Skeletal muscle satellite cell (primary cell): ENCODE measurements at regions not wholly inside any gene's neighbourhood (a gene's known extent, or its start where the extent isn't known, plus 50 kb on each side); places are given as distances from the start of the nearest gene placed in this dataset.

ENCODE experiments used
- H3K27me3 ChIP-seq: 2 replicates; pipeline ENCODE4 v1.7.0; 2013; ENCODE audit warnings: low read length; ENCODE audit not compliant: control insufficient read depth, insufficient read depth
- H3K36me3 ChIP-seq: 2 replicates; pipeline ENCODE4 v1.7.0; 2013; ENCODE audit warnings: mild to moderate bottlenecking, control low read depth, low read length; ENCODE audit not compliant: insufficient read depth
- H3K4me1 ChIP-seq: 2 replicates; pipeline ENCODE4 v1.7.0; 2013; ENCODE audit warnings: low read length; ENCODE audit not compliant: control insufficient read depth, insufficient read depth
- H3K4me2 ChIP-seq: 2 replicates; pipeline ENCODE4 v1.7.0; 2013; ENCODE audit warnings: mild to moderate bottlenecking, low read length
- H3K4me3 ChIP-seq: 2 replicates; pipeline ENCODE4 v1.7.0; 2013; ENCODE audit warnings: low read length
- H3K9ac ChIP-seq: 2 replicates; pipeline ENCODE4 v1.7.0; 2013; ENCODE audit warnings: mild to moderate bottlenecking, low read depth, low read length, moderate library complexity
- H3K9me3 ChIP-seq: replicated peaks from 2 replicates; pipeline ENCODE4 v1.7.0; 2013; ENCODE audit warnings: mild to moderate bottlenecking, control low read depth, low read length

GRCh38 chr11:32178692-32179091, 87.8 kb downstream of the RCN1 start:
- H3K4me1 ChIP-seq = no peaks in the 10 kb centered on the region
- no peaks in the 10 kb centered on the region for H3K9me3 ChIP-seq
- no peak overlapping the region for H3K4me3 ChIP-seq
- no peaks in the 10 kb centered on the region for H3K36me3 ChIP-seq
- no peak overlapping the region for H3K4me2 ChIP-seq
- H3K9ac ChIP-seq = no peak overlapping the region
- H3K27me3 ChIP-seq = peaks cover 24% of the 10 kb centered on the region

- Histone ChIP-seq H3K4me3 (no peak overlapping the region), H3K9ac (no peak overlapping the region), H3K36me3 (no peaks in the 10 kb centered on the region), H3K9me3 (no peaks in the 10 kb centered on the region), H3K4me1 (no peaks in the 10 kb centered on the region), H3K27me3 (peaks cover 48% of the 10 kb centered on the region), H3K4me2 (no peak overlapping the region)
Observed at GRCh38 chr11:32183512-32183911, 92.6 kb downstream of the RCN1 start.

GRCh38 chr11:32184041-32184722, 93.3 kb downstream of the RCN1 start:
- Histone ChIP-seq H3K4me2 (no peak overlapping the region), H3K27me3 (peaks cover 42% of the 10 kb centered on the region), H3K4me1 (no peaks in the 10 kb centered on the region), H3K9me3 (no peaks in the 10 kb centered on the region), H3K4me3 (no peak overlapping the region), H3K9ac (no peak overlapping the region), H3K36me3 (no peaks in the 10 kb centered on the region)

- no peaks in the 10 kb centered on the region for H3K4me1 ChIP-seq
- H3K4me2 ChIP-seq = no peak overlapping the region
- no peak overlapping the region for H3K4me3 ChIP-seq
- H3K9ac ChIP-seq = no peak overlapping the region
- no peaks in the 10 kb centered on the region for H3K36me3 ChIP-seq
- H3K9me3 ChIP-seq = no peaks in the 10 kb centered on the region
- H3K27me3 ChIP-seq = peaks cover 40% of the 10 kb centered on the region
Observed at GRCh38 chr11:32184723-32185376, 94.0 kb downstream of the RCN1 start.

- H3K4me1 ChIP-seq = no peaks in the 10 kb centered on the region
- H3K4me3 ChIP-seq = no peak overlapping the region
- H3K9me3 ChIP-seq = no peaks in the 10 kb centered on the region
- peaks cover 40% of the 10 kb centered on the region for H3K27me3 ChIP-seq
- H3K36me3 ChIP-seq = no peaks in the 10 kb centered on the region
- H3K9ac ChIP-seq = no peak overlapping the region
- no peak overlapping the region for H3K4me2 ChIP-seq
Observed at GRCh38 chr11:32186118-32186517, 95.2 kb downstream of the RCN1 start.

GRCh38 chr11:32187111-32187510, 96.2 kb downstream of the RCN1 start:
- no peaks in the 10 kb centered on the region for H3K9me3 ChIP-seq
- H3K4me1 ChIP-seq = no peaks in the 10 kb centered on the region
- no peak overlapping the region for H3K4me2 ChIP-seq
- H3K9ac ChIP-seq = no peak overlapping the region
- H3K36me3 ChIP-seq = no peaks in the 10 kb centered on the region
- H3K4me3 ChIP-seq = no peak overlapping the region
- peaks cover 40% of the 10 kb centered on the region for H3K27me3 ChIP-seq

GRCh38 chr11:32188785-32189184, 97.9 kb downstream of the RCN1 start:
- no peaks in the 10 kb centered on the region for H3K9me3 ChIP-seq
- H3K9ac ChIP-seq = no peak overlapping the region
- peaks cover 38% of the 10 kb centered on the region for H3K27me3 ChIP-seq
- no peaks in the 10 kb centered on the region for H3K36me3 ChIP-seq
- no peak overlapping the region for H3K4me2 ChIP-seq
- no peaks in the 10 kb centered on the region for H3K4me1 ChIP-seq
- no peak overlapping the region for H3K4me3 ChIP-seq

GRCh38 chr11:32196137-32196536, 105.3 kb downstream of the RCN1 start:
- H3K36me3 ChIP-seq = no peaks in the 10 kb centered on the region
- peaks cover 17% of the 10 kb centered on the region for H3K27me3 ChIP-seq
- no peak overlapping the region for H3K4me2 ChIP-seq
- H3K4me1 ChIP-seq = no peaks in the 10 kb centered on the region
- H3K9me3 ChIP-seq = no peaks in the 10 kb centered on the region
- no peak overlapping the region for H3K9ac ChIP-seq
- H3K4me3 ChIP-seq = no peak overlapping the region

- Histone ChIP-seq H3K4me3 (no peak overlapping the region), H3K9me3 (no peaks in the 10 kb centered on the region), H3K27me3 (peaks cover 15% of the 10 kb centered on the region), H3K36me3 (no peaks in the 10 kb centered on the region), H3K9ac (no peak overlapping the region), H3K4me1 (no peaks in the 10 kb centered on the region), H3K4me2 (no peak overlapping the region)
Observed at GRCh38 chr11:32198053-32198452, 107.2 kb downstream of the RCN1 start.

- no peak overlapping the region for H3K9ac ChIP-seq
- H3K27me3 ChIP-seq = peaks cover 6% of the 10 kb centered on the region
- no peak overlapping the region for H3K4me2 ChIP-seq
- H3K4me3 ChIP-seq = no peak overlapping the region
- no peaks in the 10 kb centered on the region for H3K9me3 ChIP-seq
- no peaks in the 10 kb centered on the region for H3K36me3 ChIP-seq
- H3K4me1 ChIP-seq = no peaks in the 10 kb centered on the region
Observed at GRCh38 chr11:32200136-32200847, 109.4 kb downstream of the RCN1 start.

- H3K27me3 ChIP-seq = peaks cover 6% of the 10 kb centered on the region
- H3K4me3 ChIP-seq = no peak overlapping the region
- no peak overlapping the region for H3K4me2 ChIP-seq
- H3K9me3 ChIP-seq = no peaks in the 10 kb centered on the region
- no peaks in the 10 kb centered on the region for H3K4me1 ChIP-seq
- H3K36me3 ChIP-seq = no peaks in the 10 kb centered on the region
- H3K9ac ChIP-seq = no peak overlapping the region
Observed at GRCh38 chr11:32204751-32205150, 113.9 kb downstream of the RCN1 start.
